SHP77 (cell line): ENCODE measurements at regions not wholly inside any gene's neighbourhood (a gene's known extent, or its start where the extent isn't known, plus 50 kb on each side); places are given as distances from the start of the nearest gene placed in this dataset.

Experiments used
- DNase-seq, 2 experiments: peaks; one replicate each; lab custom pipeline; 2025; lab: John Stamatoyannopoulos, UW

- no peak for DNase-seq
These were observed 59.3 kb upstream of the NCAM1 start for GRCh38 chr11:112901924-112902323.

- DNase-seq: no peak
These were observed 58.7 kb upstream of the NCAM1 start for GRCh38 chr11:112902361-112903011.

GRCh38 chr11:112903340-112903739 is 57.9 kb upstream of the NCAM1 start:
- DNase-seq: no peak

GRCh38 chr11:112911124-112911523 is 50.1 kb upstream of the NCAM1 start:
- no peak for DNase-seq
